ENCODE measurements at regions not wholly inside any gene's neighbourhood (a gene's known extent, or its start where the extent isn't known, plus 50 kb on each side); places are given as distances from the start of the nearest gene placed in this dataset.

DNA sequence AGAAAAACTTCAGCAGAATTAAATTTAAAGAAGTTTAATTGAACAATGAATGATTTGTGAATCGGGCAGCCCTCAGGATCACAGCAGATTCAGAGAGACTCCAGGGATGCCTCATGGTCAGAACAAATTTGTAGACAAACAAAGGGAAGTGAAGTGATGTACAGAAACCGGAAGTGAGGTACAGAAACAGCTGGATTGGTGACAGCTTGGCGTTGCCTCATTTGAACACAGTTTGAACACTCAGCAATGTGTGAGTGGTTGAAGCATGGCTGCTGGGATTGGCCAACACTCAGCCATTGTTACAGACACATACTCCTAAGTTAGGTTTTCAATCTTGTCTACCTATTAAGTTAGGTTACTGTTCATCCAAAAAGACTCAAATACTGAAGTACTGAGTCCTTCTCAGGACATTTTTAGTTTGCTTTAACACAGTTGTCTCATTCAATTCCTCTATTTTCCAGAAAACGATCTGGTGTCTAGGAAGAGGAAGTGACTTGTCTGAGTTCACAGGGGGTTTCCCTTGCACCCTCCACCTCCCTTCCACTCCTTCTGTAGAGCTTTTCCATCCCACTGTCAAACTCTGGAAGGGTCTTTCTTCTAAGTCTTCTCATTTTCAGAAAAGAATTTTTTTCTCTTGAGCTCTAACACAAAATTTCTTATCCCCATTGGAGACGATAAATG, 137.9 kb downstream of the SLC4A3 start:
- no peaks in the 10 kb centered on the region for H3K36me3 ChIP-seq (ENCODE audit: control insufficient read depth in 4 of 4, insufficient read depth in 4 of 4, low read length in 4 of 4)
- no peak for ATAC-seq (ENCODE audit: insufficient read depth, low FRiP score)
- no peak overlapping the region for H3K4me3 ChIP-seq
- DNase-seq: peak in 1 of 3 donors; percentile 11
- TF ChIP-seq, protein P1, sequence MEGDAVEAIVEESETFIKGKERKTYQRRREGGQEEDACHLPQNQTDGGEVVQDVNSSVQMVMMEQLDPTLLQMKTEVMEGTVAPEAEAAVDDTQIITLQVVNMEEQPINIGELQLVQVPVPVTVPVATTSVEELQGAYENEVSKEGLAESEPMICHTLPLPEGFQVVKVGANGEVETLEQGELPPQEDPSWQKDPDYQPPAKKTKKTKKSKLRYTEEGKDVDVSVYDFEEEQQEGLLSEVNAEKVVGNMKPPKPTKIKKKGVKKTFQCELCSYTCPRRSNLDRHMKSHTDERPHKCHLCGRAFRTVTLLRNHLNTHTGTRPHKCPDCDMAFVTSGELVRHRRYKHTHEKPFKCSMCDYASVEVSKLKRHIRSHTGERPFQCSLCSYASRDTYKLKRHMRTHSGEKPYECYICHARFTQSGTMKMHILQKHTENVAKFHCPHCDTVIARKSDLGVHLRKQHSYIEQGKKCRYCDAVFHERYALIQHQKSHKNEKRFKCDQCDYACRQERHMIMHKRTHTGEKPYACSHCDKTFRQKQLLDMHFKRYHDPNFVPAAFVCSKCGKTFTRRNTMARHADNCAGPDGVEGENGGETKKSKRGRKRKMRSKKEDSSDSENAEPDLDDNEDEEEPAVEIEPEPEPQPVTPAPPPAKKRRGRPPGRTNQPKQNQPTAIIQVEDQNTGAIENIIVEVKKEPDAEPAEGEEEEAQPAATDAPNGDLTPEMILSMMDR (IDR thresholded peaks at IDR 0.05; ENCODE audit: control extremely low read depth, extremely low read depth): no peak
- no peak overlapping the region for H3K9ac ChIP-seq (ENCODE audit: insufficient read depth in 1 of 2, low read length in 2 of 2)
- 59 to 62% methylated on average over 5 of the region's 5 CpGs for WGBS, 2 donors
- no peaks in the 10 kb centered on the region for H3K4me1 ChIP-seq (ENCODE audit: control insufficient read depth in 5 of 5, insufficient read depth in 5 of 5, low read length in 5 of 5)
- H3K27ac ChIP-seq (ENCODE audit: low read depth in 1 of 2, low read length in 1 of 2): no peak overlapping the region
- no peaks in the 10 kb centered on the region for H3K27me3 ChIP-seq (ENCODE audit: control insufficient read depth in 3 of 3, insufficient read depth in 3 of 3, low read length in 2 of 3)
- peaks cover 0 to 8% (median 0%) of the 10 kb centered on the region in 4 donors for H3K9me3 ChIP-seq (ENCODE audit: control insufficient read depth in 4 of 4, insufficient read depth in 3 of 4, low read length in 3 of 4)

- Histone ChIP-seq H3K9ac (ENCODE audit: insufficient read depth in 1 of 2, low read length in 2 of 2) (no peak overlapping the region), H3K27me3 (ENCODE audit: control insufficient read depth in 3 of 3, insufficient read depth in 3 of 3, low read length in 2 of 3) (no peaks in the 10 kb centered on the region), H3K4me1 (ENCODE audit: control insufficient read depth in 5 of 5, insufficient read depth in 5 of 5, low read length in 5 of 5) (peaks cover 0 to 2% (median 0%) of the 10 kb centered on the region in 5 donors), H3K9me3 (ENCODE audit: control insufficient read depth in 4 of 4, insufficient read depth in 3 of 4, low read length in 3 of 4) (peaks cover 0 to 9% (median 2%) of the 10 kb centered on the region in 4 donors), H3K27ac (ENCODE audit: low read depth in 1 of 2, low read length in 1 of 2) (no peak overlapping the region), H3K4me3 (no peak overlapping the region), H3K36me3 (ENCODE audit: control insufficient read depth in 4 of 4, insufficient read depth in 4 of 4, low read length in 4 of 4) (no peaks in the 10 kb centered on the region)
- TF ChIP-seq, protein P1 (IDR thresholded peaks at IDR 0.05; ENCODE audit: control extremely low read depth, extremely low read depth): no peak
- no peak for ATAC-seq (ENCODE audit: insufficient read depth, low FRiP score)
- 91 to 92% methylated on average over 5 of the region's 5 CpGs for WGBS, 2 donors
- DNase-seq: no peak
Observed at GRCh38 chr2:219766658-219767057, 139.2 kb downstream of the SLC4A3 start.

DNA sequence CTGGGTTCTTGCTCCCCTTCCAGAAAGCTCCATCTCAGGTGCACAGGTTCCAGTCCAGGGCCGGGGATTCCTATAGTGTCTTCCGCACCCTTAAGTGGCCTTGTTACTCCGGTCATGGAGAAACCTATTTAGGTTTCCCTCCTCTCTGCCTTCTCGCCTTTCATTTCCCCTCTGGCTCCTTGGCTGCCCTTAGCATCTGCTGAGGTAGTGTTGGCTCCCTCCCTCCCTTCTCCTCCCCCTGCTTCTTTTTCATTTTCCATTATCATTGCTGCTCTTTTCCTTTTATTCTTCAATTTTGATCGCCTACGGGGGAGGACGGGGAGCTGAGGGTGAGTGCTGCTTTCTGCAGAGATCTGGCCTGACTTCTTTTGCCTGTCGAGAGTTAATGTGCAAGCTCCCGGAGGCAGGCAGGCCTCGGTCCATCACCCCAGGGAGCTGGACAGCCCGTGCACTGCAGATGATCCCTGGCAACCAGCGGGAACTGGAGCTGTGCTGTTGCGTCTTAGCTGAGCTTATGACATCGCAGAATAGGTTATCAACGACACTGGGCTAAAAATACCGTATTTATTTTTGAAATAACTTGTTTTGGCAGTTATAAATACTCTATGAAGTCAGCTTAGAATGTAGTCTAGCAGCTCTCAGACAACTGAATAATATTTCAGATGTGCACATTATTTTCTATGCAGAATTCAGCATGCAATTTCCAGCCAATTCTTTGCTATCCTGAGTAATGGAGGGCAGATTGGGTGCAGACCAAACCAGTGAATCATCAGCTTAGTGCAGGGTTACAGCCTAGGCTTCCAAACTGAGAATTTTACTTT, 141.9 kb downstream of the SLC4A3 start:
- Histone ChIP-seq H3K4me1 (ENCODE audit: control insufficient read depth in 5 of 5, insufficient read depth in 5 of 5, low read length in 5 of 5) (peaks cover 0 to 11% (median 0%) of the 10 kb centered on the region in 5 donors), H3K27me3 (ENCODE audit: control insufficient read depth in 3 of 3, insufficient read depth in 3 of 3, low read length in 2 of 3) (no peaks in the 10 kb centered on the region), H3K27ac (ENCODE audit: low read depth in 1 of 2, low read length in 1 of 2) (no peak overlapping the region), H3K4me3 (no peak overlapping the region), H3K36me3 (ENCODE audit: control insufficient read depth in 4 of 4, insufficient read depth in 4 of 4, low read length in 4 of 4) (no peaks in the 10 kb centered on the region), H3K9me3 (ENCODE audit: control insufficient read depth in 4 of 4, insufficient read depth in 3 of 4, low read length in 3 of 4) (peaks cover 0 to 6% (median 2%) of the 10 kb centered on the region in 4 donors), H3K9ac (ENCODE audit: insufficient read depth in 1 of 2, low read length in 2 of 2) (no peak overlapping the region)
- WGBS, 2 donors: 60 to 75% methylated on average over 16 of the region's 16 CpGs
- TF ChIP-seq, protein P1 (IDR thresholded peaks at IDR 0.05; ENCODE audit: control extremely low read depth, extremely low read depth): no peak
- DNase-seq: peak in 2 of 3 donors; percentile 23 to 48
- ATAC-seq (ENCODE audit: insufficient read depth, low FRiP score): no peak

Measured in lung (tissue), 11 donors.